HUES64 (cell line): ENCODE measurements at regions not wholly inside any gene's neighbourhood (a gene's known extent, or its start where the extent isn't known, plus 50 kb on each side); places are given as distances from the start of the nearest gene placed in this dataset.

Experiments
- H3K27ac ChIP-seq: 2 replicates; pipeline ENCODE4 v1.7.0; 2013; ENCODE audit warnings: low read depth, low read length, inconsistent platforms
- H3K27me3 ChIP-seq: 2 replicates; pipeline ENCODE4 v1.6.1; 2013; ENCODE audit warnings: mild to moderate bottlenecking, low read length; ENCODE audit not compliant: insufficient read depth
- H3K36me3 ChIP-seq: 2 replicates; pipeline ENCODE4 v1.6.1; 2013; ENCODE audit warnings: mild to moderate bottlenecking, low read length; ENCODE audit not compliant: insufficient read depth
- H3K4me1 ChIP-seq: 2 replicates; pipeline ENCODE4 v1.6.1; 2013; ENCODE audit warnings: mild to moderate bottlenecking, low read length, moderate library complexity; ENCODE audit not compliant: insufficient read depth
- H3K4me3 ChIP-seq: 2 replicates; pipeline ENCODE4 v1.5.1; 2013; ENCODE audit warnings: mild to moderate bottlenecking, low read length, moderate library complexity
- H3K9ac ChIP-seq: 2 replicates; pipeline ENCODE4 v1.6.1; 2013; ENCODE audit warnings: mild to moderate bottlenecking, low read depth, low read length
- H3K9me3 ChIP-seq: 2 replicates; pipeline ENCODE4 v1.6.1; 2013; ENCODE audit warnings: low read depth, low read length; ENCODE audit not compliant: insufficient read depth
- WGBS: fragments of 150-250, 120-280 bp; methylation state at CpG from one replicate; pipeline ENCODE4 v1.1.7; 2013; ENCODE audit warnings: missing lambda C conversion rate; 5-methylcytosine and 5-hydroxymethylcytosine counted together

GRCh38 chr12:65517656-65518210, 239.2 kb downstream of the MSRB3 start:
- Histone ChIP-seq H3K9ac (no peak overlapping the region), H3K27ac (no peak overlapping the region), H3K27me3 (peaks cover 8% of the 10 kb centered on the region; the same call in 1 of the 2 replicates), H3K4me3 (no peak overlapping the region), H3K4me1 (peaks cover 3% of the 10 kb centered on the region; the same call in 1 of the 2 replicates), H3K36me3 (no peaks in the 10 kb centered on the region), H3K9me3 (no peaks in the 10 kb centered on the region)
- WGBS: 100% methylated on average over 1 of the region's 1 CpG

GRCh38 chr12:65518771-65519170, 240.3 kb downstream of the MSRB3 start:
- H3K27me3 ChIP-seq: no peaks in the 10 kb centered on the region; the same call in 1 of the 2 replicates
- no peak overlapping the region for H3K27ac ChIP-seq
- H3K4me1 ChIP-seq: peaks cover 3% of the 10 kb centered on the region; the same call in 1 of the 2 replicates
- no peaks in the 10 kb centered on the region for H3K36me3 ChIP-seq
- H3K9ac ChIP-seq: no peak overlapping the region
- H3K9me3 ChIP-seq: no peaks in the 10 kb centered on the region
- no peak overlapping the region for H3K4me3 ChIP-seq

- H3K27ac ChIP-seq: no peak overlapping the region
- no peak overlapping the region for H3K9ac ChIP-seq
- H3K4me1 ChIP-seq: peaks cover 3% of the 10 kb centered on the region; the same call in 1 of the 2 replicates
- no peaks in the 10 kb centered on the region for H3K27me3 ChIP-seq
- 95% methylated on average over 1 of the region's 1 CpG for WGBS
- H3K36me3 ChIP-seq: no peaks in the 10 kb centered on the region
- H3K9me3 ChIP-seq: no peaks in the 10 kb centered on the region
- H3K4me3 ChIP-seq: no peak overlapping the region
Observed at GRCh38 chr12:65520658-65521057, 242.2 kb downstream of the MSRB3 start.

- Histone ChIP-seq H3K9ac (no peak overlapping the region), H3K27me3 (no peaks in the 10 kb centered on the region), H3K36me3 (no peaks in the 10 kb centered on the region), H3K27ac (no peak overlapping the region), H3K4me1 (peaks cover 3% of the 10 kb centered on the region; the same call in 1 of the 2 replicates), H3K4me3 (no peak overlapping the region), H3K9me3 (no peaks in the 10 kb centered on the region)
- 89% methylated on average over 11 of the region's 12 CpGs for WGBS
Observed at GRCh38 chr12:65522956-65523860, 244.7 kb downstream of the MSRB3 start.

- H3K9me3 ChIP-seq: no peaks in the 10 kb centered on the region
- WGBS: 99% methylated on average over 2 of the region's 2 CpGs
- H3K27ac ChIP-seq: no peak overlapping the region
- H3K27me3 ChIP-seq: no peaks in the 10 kb centered on the region
- no peaks in the 10 kb centered on the region for H3K36me3 ChIP-seq
- H3K4me1 ChIP-seq: no peaks in the 10 kb centered on the region
- no peak overlapping the region for H3K9ac ChIP-seq
- H3K4me3 ChIP-seq: no peak overlapping the region
Observed at GRCh38 chr12:65524666-65525065, 246.2 kb downstream of the MSRB3 start.

- H3K9ac ChIP-seq: no peak overlapping the region
- H3K9me3 ChIP-seq: no peaks in the 10 kb centered on the region
- no peak overlapping the region for H3K4me3 ChIP-seq
- H3K27ac ChIP-seq: no peak overlapping the region
- H3K36me3 ChIP-seq: no peaks in the 10 kb centered on the region
- 94% methylated on average over 3 of the region's 3 CpGs for WGBS
- no peaks in the 10 kb centered on the region for H3K4me1 ChIP-seq
- no peaks in the 10 kb centered on the region for H3K27me3 ChIP-seq
Observed at GRCh38 chr12:65525491-65526141, 247.1 kb downstream of the MSRB3 start.

GRCh38 chr12:65526311-65526710, 247.8 kb downstream of the MSRB3 start:
- Histone ChIP-seq H3K4me3 (no peak overlapping the region), H3K27me3 (no peaks in the 10 kb centered on the region), H3K36me3 (no peaks in the 10 kb centered on the region), H3K4me1 (no peaks in the 10 kb centered on the region), H3K9ac (no peak overlapping the region), H3K27ac (no peak overlapping the region), H3K9me3 (no peaks in the 10 kb centered on the region)
- 92% methylated on average over 2 of the region's 2 CpGs for WGBS

- Histone ChIP-seq H3K4me3 (no peak overlapping the region), H3K9ac (no peak overlapping the region), H3K4me1 (peaks cover 11% of the 10 kb centered on the region), H3K27ac (no peak overlapping the region), H3K9me3 (no peaks in the 10 kb centered on the region), H3K36me3 (no peaks in the 10 kb centered on the region), H3K27me3 (no peaks in the 10 kb centered on the region)
- WGBS: 95% methylated on average over 3 of the region's 3 CpGs
Observed at GRCh38 chr12:65528127-65528526, 249.6 kb downstream of the MSRB3 start.

GRCh38 chr12:65529106-65529505, 250.6 kb downstream of the MSRB3 start:
- Histone ChIP-seq H3K9me3 (no peaks in the 10 kb centered on the region), H3K4me1 (peaks cover 20% of the 10 kb centered on the region), H3K27ac (no peak overlapping the region), H3K27me3 (no peaks in the 10 kb centered on the region), H3K9ac (no peak overlapping the region), H3K4me3 (no peak overlapping the region), H3K36me3 (no peaks in the 10 kb centered on the region)
- WGBS: 88% methylated on average over 1 of the region's 2 CpGs

GRCh38 chr12:65529771-65530435, 251.4 kb downstream of the MSRB3 start:
- no peak overlapping the region for H3K4me3 ChIP-seq
- H3K4me1 ChIP-seq: peaks cover 28% of the 10 kb centered on the region
- 92% methylated on average over 7 of the region's 7 CpGs for WGBS

GRCh38 chr12:65532162-65532561, 253.7 kb downstream of the MSRB3 start:
- H3K27me3 ChIP-seq: no peaks in the 10 kb centered on the region
- H3K4me3 ChIP-seq: no peak overlapping the region
- peak overlapping the region; percentile 14; the same call in 1 of the 2 replicates for H3K27ac ChIP-seq
- H3K36me3 ChIP-seq: no peaks in the 10 kb centered on the region
- no peak overlapping the region for H3K9ac ChIP-seq
- H3K9me3 ChIP-seq: no peaks in the 10 kb centered on the region
- 89% methylated on average over 2 of the region's 2 CpGs for WGBS
- peaks cover 28% of the 10 kb centered on the region for H3K4me1 ChIP-seq

More at GRCh38 chr12:65529771-65530435, 251.4 kb downstream of the MSRB3 start:
- H3K9ac ChIP-seq: no peak overlapping the region
- H3K9me3 ChIP-seq: no peaks in the 10 kb centered on the region
- no peaks in the 10 kb centered on the region for H3K36me3 ChIP-seq
- H3K27me3 ChIP-seq: no peaks in the 10 kb centered on the region
- no peak overlapping the region for H3K27ac ChIP-seq
